ENCODE measurements at regions not wholly inside any gene's neighbourhood (a gene's known extent, or its start where the extent isn't known, plus 50 kb on each side); places are given as distances from the start of the nearest gene placed in this dataset.
"Not testable (repeated sequence)": the region's sequence is repeated elsewhere in the genome, so short reads cannot be mapped to it uniquely, and the experiment has no call there.

- no peak for DNase-seq
Observed at GRCh38 chr5:166596043-166596442, 1695.4 kb upstream of the WWC1 start.

- DNase-seq = no peak
Observed at GRCh38 chr5:166602271-166602670, 1689.2 kb upstream of the WWC1 start.

DNA sequence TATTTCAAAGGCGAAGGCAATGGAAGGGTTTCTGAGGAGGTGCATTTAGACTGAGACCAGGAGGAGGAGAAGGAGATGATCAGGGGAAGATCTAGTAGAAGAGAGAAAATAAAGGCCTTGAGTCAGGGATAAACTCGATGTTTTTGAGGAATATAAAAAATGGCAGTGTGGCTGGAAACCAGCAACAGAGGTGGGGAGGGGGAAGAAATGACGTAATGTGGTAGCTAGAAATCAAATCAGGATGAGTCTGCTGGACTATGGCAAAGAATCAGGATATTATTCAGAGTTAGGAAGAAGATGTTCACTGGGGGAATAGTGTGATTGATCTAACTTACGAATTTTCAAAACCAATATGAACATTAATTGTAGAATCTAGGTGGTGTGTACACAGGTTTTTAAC is 1673.9 kb upstream of the WWC1 start:
- DNase-seq = no peak

DNA sequence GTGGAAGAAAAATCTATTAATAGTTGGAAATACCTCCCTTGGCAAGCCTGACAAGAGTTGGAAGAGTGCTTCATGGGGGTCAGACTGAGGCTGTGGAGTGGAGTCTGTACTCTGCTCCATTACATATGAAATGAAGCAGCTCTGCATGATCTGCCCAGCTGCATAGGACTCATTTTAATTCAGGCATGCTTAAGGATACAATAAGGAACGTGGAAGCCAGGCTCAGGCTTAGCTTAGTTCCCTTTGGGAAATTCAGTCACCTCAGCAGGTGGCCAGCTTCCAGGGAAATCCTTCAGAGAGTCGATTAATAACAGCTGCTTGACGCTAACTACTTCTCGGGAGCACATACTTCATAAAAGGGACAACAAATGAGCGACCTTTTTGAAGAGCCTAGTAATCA is 1672.9 kb upstream of the WWC1 start:
- no peak for DNase-seq

- DNase-seq = no peak
Observed at GRCh38 chr5:166624573-166624972, 1666.9 kb upstream of the WWC1 start.

- no peak for DNase-seq
Observed at GRCh38 chr5:166625210-166625865, 1666.1 kb upstream of the WWC1 start.

- no peak for DNase-seq
Observed at GRCh38 chr5:166637295-166637694, 1654.2 kb upstream of the WWC1 start.

GRCh38 chr5:166639151-166639550 is 1652.3 kb upstream of the WWC1 start:
- no peak for DNase-seq

DNA sequence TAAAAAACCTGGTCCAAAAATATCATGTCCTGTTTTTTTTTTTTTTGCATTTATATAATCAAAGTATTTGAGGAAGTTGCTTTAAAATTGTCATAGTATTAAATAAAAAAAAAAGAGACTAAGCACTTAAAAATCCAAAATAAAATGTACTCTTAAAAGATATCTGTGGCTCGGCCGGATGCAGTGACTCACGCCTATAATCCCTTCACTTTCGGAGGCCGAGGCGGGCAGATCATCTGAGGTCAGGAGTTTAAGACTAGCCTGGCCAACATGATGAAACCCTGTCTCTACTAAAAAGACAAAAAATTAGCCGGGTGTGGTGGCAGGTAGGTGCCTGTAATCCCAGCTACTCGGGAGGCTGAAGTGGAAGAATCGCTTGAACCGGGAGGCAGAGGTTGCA is 1651.3 kb upstream of the WWC1 start:
- not testable (repeated sequence) for DNase-seq

DNA sequence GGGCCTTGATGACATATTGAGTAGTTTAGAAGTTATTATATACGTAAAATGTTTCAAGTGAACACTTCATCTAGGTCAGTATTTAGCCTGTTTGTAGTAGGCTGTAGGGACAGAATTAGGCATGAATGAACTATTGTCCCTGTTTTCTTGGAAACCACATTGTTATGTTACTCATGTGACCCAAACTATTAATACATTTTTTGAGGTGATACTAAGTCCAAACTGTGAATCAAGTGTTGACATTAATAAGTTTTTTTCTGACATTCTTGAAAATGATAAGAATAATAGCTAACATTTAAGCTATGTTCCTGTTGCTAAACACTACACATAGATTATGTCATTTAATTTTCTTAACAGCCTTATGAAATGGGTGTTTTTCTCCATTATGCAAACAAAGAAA is 1642.7 kb upstream of the WWC1 start:
- DNase-seq = no peak

- DNase-seq = no peak
Observed at GRCh38 chr5:166649676-166650075, 1641.8 kb upstream of the WWC1 start.

- no peak for DNase-seq
Observed at GRCh38 chr5:166651234-166651633, 1640.2 kb upstream of the WWC1 start.

DNA sequence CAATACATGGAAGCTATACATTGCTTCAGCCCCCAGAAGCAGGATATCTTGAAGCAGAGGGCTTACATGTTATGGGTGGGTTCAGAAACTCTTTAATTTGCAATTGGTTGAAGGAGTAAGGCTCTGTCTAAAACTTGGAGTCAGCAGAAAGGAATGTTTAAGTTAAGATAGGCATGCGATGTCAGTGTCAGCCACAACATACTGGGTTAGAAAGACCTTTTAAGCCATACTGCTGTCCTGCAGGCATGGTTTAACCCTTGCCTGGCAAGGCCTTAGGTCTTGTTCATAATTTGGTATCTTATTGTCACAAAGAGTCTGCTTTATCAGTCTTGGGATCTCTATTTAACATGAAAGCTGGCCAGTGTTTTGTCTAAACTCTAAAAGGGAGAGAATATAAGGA is 1619.6 kb upstream of the WWC1 start:
- no peak for DNase-seq

- DNase-seq = no peak
Observed at GRCh38 chr5:166672431-166672830, 1619.0 kb upstream of the WWC1 start.

- no peak for DNase-seq
Observed at GRCh38 chr5:166677891-166678290, 1613.6 kb upstream of the WWC1 start.

GRCh38 chr5:166679331-166679730 is 1612.1 kb upstream of the WWC1 start:
- DNase-seq = no peak

DNA sequence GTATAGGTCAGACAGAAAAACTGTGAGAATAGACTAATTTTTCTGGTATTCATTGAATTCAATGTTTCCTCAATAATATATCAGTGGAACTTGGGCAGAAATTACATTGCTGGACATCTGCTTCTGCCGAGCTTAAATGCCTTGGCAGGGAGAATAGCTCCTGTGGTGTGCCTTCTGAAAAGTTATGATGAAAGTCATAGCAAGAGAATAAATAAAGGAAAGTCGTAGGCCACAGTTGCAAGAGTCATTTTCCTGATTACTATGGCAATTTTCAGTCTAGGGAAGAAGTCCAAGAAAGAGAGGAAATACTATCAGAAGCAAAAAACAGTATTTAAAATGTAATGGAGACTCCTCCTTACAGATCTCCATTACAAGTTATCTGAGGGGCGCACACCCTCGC is 1596.1 kb upstream of the WWC1 start:
- no peak for DNase-seq

GRCh38 chr5:166708291-166708690 is 1583.2 kb upstream of the WWC1 start:
- no peak for DNase-seq

DNA sequence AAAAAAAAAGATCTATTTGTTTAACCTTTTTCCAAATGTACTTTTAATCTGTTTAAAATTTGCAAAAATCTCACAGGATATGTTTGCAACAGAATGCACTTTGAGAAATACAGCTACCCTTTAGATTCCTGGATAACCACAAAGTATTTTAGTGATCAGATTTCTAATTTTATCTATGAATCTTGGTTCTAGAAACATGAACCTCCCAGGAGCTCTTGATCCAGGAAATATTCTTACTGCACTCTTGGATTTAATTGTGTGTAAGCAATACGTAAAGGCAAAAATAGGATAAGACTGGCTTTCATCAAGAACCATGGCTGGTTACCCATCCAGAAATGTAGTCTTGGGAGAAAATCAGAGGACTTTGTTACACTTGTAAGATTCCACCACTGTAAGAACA is 1581.8 kb upstream of the WWC1 start:
- DNase-seq = no peak

- no peak for DNase-seq
Observed at GRCh38 chr5:166710271-166710670, 1581.2 kb upstream of the WWC1 start.

GRCh38 chr5:166712447-166713185 is 1578.8 kb upstream of the WWC1 start:
- DNase-seq = no peak

DNA sequence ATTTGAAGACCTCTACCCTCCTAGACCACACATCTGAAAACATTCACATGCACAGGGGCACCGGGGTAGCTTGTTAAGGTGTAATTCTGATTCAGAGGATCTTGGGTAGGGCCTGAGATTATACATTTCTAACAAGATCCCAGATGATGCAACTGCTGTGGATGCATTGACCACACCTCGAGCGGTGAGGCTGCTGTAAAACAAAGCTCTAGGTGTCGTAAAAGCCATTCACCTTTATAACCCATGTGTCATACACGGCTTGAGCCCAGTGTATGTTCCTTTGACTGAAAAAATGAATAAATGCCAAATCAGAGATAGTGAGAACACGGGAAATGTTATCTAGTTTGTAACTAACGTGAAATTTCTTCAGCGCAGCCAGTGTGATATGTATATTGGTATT is 1578.2 kb upstream of the WWC1 start:
- DNase-seq = no peak

GRCh38 chr5:166716856-166717492 is 1574.5 kb upstream of the WWC1 start:
- no peak for DNase-seq

GRCh38 chr5:166719991-166720390 is 1571.5 kb upstream of the WWC1 start:
- no peak for DNase-seq
